Neural progenitor cell (in vitro differentiated cells): ENCODE measurements at regions not wholly inside any gene's neighbourhood (a gene's known extent, or its start where the extent isn't known, plus 50 kb on each side); places are given as distances from the start of the nearest gene placed in this dataset.

Source experiments
- DNase-seq: peaks from one replicate; pipeline ENCODE4 v3.0.0-alpha.2; 2016; ENCODE audit warnings: low spot score
- H2AFZ ChIP-seq: fragments of 200-600 bp; sonication (generic); replicated peaks from 2 replicates; pipeline ENCODE4 v1.6.1; 2016; ENCODE audit warnings: antibody characterized with exemption
- H3F3A ChIP-seq: fragments of 200-600 bp; sonication (generic); 2 replicates; pipeline ENCODE4 v1.6.1; 2016; ENCODE audit warnings: antibody characterized with exemption, low read depth
- H3K27ac ChIP-seq: fragments of 200-600 bp; sonication (generic); 2 replicates; pipeline ENCODE4 v1.5.1; 2016; ENCODE audit warnings: mild to moderate bottlenecking
- H3K27me3 ChIP-seq: fragments of 200-600 bp; sonication (generic); 2 replicates; pipeline ENCODE4 v1.6.1; 2016; ENCODE audit warnings: mild to moderate bottlenecking, moderate library complexity
- H3K36me3 ChIP-seq: fragments of 200-600 bp; sonication (generic); 2 replicates; pipeline ENCODE4 v1.5.1; 2016
- H3K4me1 ChIP-seq: fragments of 200-600 bp; sonication (generic); 2 replicates; pipeline ENCODE4 v1.6.1; 2016; ENCODE audit warnings: mixed run types
- H3K4me2 ChIP-seq: fragments of 200-600 bp; sonication (generic); 2 replicates; pipeline ENCODE4 v1.6.1; 2016
- H3K4me3 ChIP-seq: fragments of 200-600 bp; sonication (generic); 2 replicates; pipeline ENCODE4 v1.5.1; 2016
- H3K79me2 ChIP-seq: fragments of 200-600 bp; sonication (generic); 2 replicates; pipeline ENCODE4 v1.6.1; 2016; ENCODE audit warnings: low read depth
- H3K9ac ChIP-seq: fragments of 200-600 bp; sonication (generic); 2 replicates; pipeline ENCODE4 v1.6.1; 2016
- H3K9me3 ChIP-seq: fragments of 200-600 bp; sonication (generic); 2 replicates; pipeline ENCODE4 v1.5.1; 2016; ENCODE audit warnings: low read depth
- H4K20me1 ChIP-seq: fragments of 200-600 bp; sonication (generic); 2 replicates; pipeline ENCODE4 v1.6.1; 2016; ENCODE audit warnings: low read depth
- H3K27ac Mint-ChIP-seq: 3 replicates; pipeline ENCODE4 v1.8.0; 2021; ENCODE audit warnings: mixed read lengths
- H3K27me3 Mint-ChIP-seq: 2 replicates; pipeline ENCODE4 v1.8.0; 2022; ENCODE audit warnings: low read depth, mild to moderate bottlenecking, inconsistent platforms, moderate library complexity, mixed read lengths; ENCODE audit not compliant: insufficient read depth
- H3K36me3 Mint-ChIP-seq: 3 replicates; pipeline ENCODE4 v1.8.0; 2021; ENCODE audit warnings: mixed read lengths
- H3K4me1 Mint-ChIP-seq: 3 replicates; pipeline ENCODE4 v1.8.0; 2021; ENCODE audit warnings: mixed read lengths
- H3K4me3 Mint-ChIP-seq: 3 replicates; pipeline ENCODE4 v1.8.0; 2021; ENCODE audit warnings: mild to moderate bottlenecking, moderate library complexity, mixed read lengths
- H3K9me3 Mint-ChIP-seq: 3 replicates; pipeline ENCODE4 v1.8.0; 2020; ENCODE audit warnings: mixed read lengths
- CTCF ChIP-seq: fragments of 200-600 bp; sonication (generic); IDR thresholded peaks from 2 replicates; pipeline ENCODE4 v1.5.1; 2017; ENCODE audit warnings: antibody characterized with exemption, mild to moderate bottlenecking
- EZH2 ChIP-seq: fragments of 200-600 bp; sonication (generic); IDR thresholded peaks from 2 replicates; pipeline ENCODE4 v1.6.1; 2017; ENCODE audit warnings: antibody characterized with exemption, mild to moderate bottlenecking, moderate library complexity
- EZH2phosphoT487 ChIP-seq: fragments of 200-600 bp; sonication (generic); IDR thresholded peaks from 2 replicates; pipeline ENCODE4 v1.6.1; 2017; ENCODE audit warnings: antibody characterized with exemption

GRCh38 chr10:130888493-130888892 lies 423.0 kb downstream of the TCERG1L start:
- Mint-ChIP-seq H3K9me3 (no peaks in the 10 kb centered on the region), H3K36me3 (no peaks in the 10 kb centered on the region)

GRCh38 chr10:130889240-130889639 lies 422.3 kb downstream of the TCERG1L start:
- H3K27me3 Mint-ChIP-seq = peaks cover 2% of the 10 kb centered on the region
- H3K36me3 ChIP-seq = no peaks in the 10 kb centered on the region
- TF ChIP-seq EZH2phosphoT487 (no peak), EZH2 (no peak), CTCF (no peak)
- H3K4me1 Mint-ChIP-seq = peaks cover 18% of the 10 kb centered on the region
- no peak overlapping the region for H3K4me3 Mint-ChIP-seq
- no peak overlapping the region for H3K27ac ChIP-seq
- H3K79me2 ChIP-seq = no peaks in the 10 kb centered on the region
- H3K9me3 ChIP-seq = no peaks in the 10 kb centered on the region
- no peak overlapping the region for H3K4me2 ChIP-seq
- H3K4me1 ChIP-seq = peaks cover 10% of the 10 kb centered on the region
- H3K27me3 ChIP-seq = no peaks in the 10 kb centered on the region
- no peak overlapping the region for H3K9ac ChIP-seq
- no peaks in the 10 kb centered on the region for H4K20me1 ChIP-seq
- H3K27ac Mint-ChIP-seq = no peak overlapping the region
- H2AFZ ChIP-seq = no peak overlapping the region
- H3K36me3 Mint-ChIP-seq = no peaks in the 10 kb centered on the region
- no peaks in the 10 kb centered on the region for H3F3A ChIP-seq
- H3K4me3 ChIP-seq = no peak overlapping the region
- H3K9me3 Mint-ChIP-seq = no peaks in the 10 kb centered on the region
- no peak for DNase-seq

More at GRCh38 chr10:130888493-130888892, 423.0 kb downstream of the TCERG1L start:
- Histone ChIP-seq H3K9ac (no peak overlapping the region), H3K36me3 (no peaks in the 10 kb centered on the region), H3K27me3 (no peaks in the 10 kb centered on the region), H2AFZ (no peak overlapping the region), H3F3A (no peaks in the 10 kb centered on the region), H3K4me2 (no peak overlapping the region), H3K79me2 (no peaks in the 10 kb centered on the region), H3K27ac (no peak overlapping the region), H3K4me1 (peaks cover 2% of the 10 kb centered on the region), H3K9me3 (no peaks in the 10 kb centered on the region), H3K4me3 (no peak overlapping the region), H4K20me1 (no peaks in the 10 kb centered on the region)
- Mint-ChIP-seq H3K27me3 (peaks cover 5% of the 10 kb centered on the region), H3K27ac (no peak overlapping the region), H3K4me1 (peaks cover 11% of the 10 kb centered on the region), H3K4me3 (no peak overlapping the region)
- TF ChIP-seq EZH2phosphoT487 (no peak), CTCF (no peak), EZH2 (no peak)
- no peak for DNase-seq

GRCh38 chr10:130889780-130890179 lies 421.7 kb downstream of the TCERG1L start:
- Histone ChIP-seq H3K27me3 (no peaks in the 10 kb centered on the region), H2AFZ (no peak overlapping the region), H3K79me2 (no peaks in the 10 kb centered on the region), H3F3A (no peaks in the 10 kb centered on the region), H3K27ac (no peak overlapping the region), H3K4me3 (no peak overlapping the region), H3K4me1 (peaks cover 13% of the 10 kb centered on the region), H3K9me3 (no peaks in the 10 kb centered on the region), H3K4me2 (no peak overlapping the region), H3K36me3 (no peaks in the 10 kb centered on the region), H4K20me1 (no peaks in the 10 kb centered on the region), H3K9ac (no peak overlapping the region)
- Mint-ChIP-seq H3K4me1 (peaks cover 24% of the 10 kb centered on the region), H3K9me3 (no peaks in the 10 kb centered on the region), H3K27me3 (peaks cover 4% of the 10 kb centered on the region), H3K27ac (no peak overlapping the region), H3K36me3 (no peaks in the 10 kb centered on the region), H3K4me3 (no peak overlapping the region)
- TF ChIP-seq EZH2phosphoT487 = no peak
- TF ChIP-seq CTCF = no peak
- no peak for TF ChIP-seq EZH2
- DNase-seq = no peak
